ENCODE measurements at regions not wholly inside any gene's neighbourhood (a gene's known extent, or its start where the extent isn't known, plus 50 kb on each side); places are given as distances from the start of the nearest gene placed in this dataset.
A peak's percentile ranks its signal among the peaks of the same experiment; 100 is the strongest.

- TF ChIP-seq ZFX (IDR thresholded peaks at IDR 0.05; ENCODE audit: borderline replicate concordance) (no peak), CTCF (IDR thresholded peaks at IDR 0.05) (no peak)
Measured at GRCh38 chr15:46518381-46518780, 883.6 kb downstream of the SQOR start.

DNA sequence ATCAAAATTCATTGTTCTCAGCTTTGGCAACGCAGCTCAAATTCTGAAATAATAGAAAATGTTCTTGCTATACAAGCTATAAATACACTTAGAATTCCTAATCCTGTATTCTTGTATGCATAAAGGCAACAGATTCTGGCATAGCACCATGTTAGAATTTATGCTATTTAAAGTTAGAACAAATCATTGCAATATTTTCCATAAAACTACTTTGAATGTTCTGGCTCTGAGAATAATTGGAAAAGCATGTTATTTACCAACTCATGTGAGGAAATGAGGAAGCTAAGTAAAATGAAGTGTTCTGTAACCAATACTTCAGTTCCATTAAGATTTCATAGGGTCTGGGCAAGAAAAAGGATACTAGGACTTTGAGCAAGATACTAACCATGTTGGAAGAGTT lies 888.9 kb downstream of the SQOR start:
- no peak overlapping the region for H3K27ac ChIP-seq
- no peak for TF ChIP-seq CTCF (IDR thresholded peaks at IDR 0.05)
- TF ChIP-seq ZFX (IDR thresholded peaks at IDR 0.05; ENCODE audit: borderline replicate concordance) = no peak

More at GRCh38 chr15:46518381-46518780, 883.6 kb downstream of the SQOR start:
- no peak overlapping the region for H3K27ac ChIP-seq

GRCh38 chr15:46525984-46526725 lies 891.3 kb downstream of the SQOR start:
- H3K27ac ChIP-seq = peak overlapping the region; percentile 75
- TF ChIP-seq ZFX (IDR thresholded peaks at IDR 0.05; ENCODE audit: borderline replicate concordance) = no peak
- no peak for TF ChIP-seq CTCF (IDR thresholded peaks at IDR 0.05)

GRCh38 chr15:46526726-46527110 lies 891.9 kb downstream of the SQOR start:
- TF ChIP-seq ZFX (IDR thresholded peaks at IDR 0.05; ENCODE audit: borderline replicate concordance) (no peak), CTCF (IDR thresholded peaks at IDR 0.05) (no peak)
- H3K27ac ChIP-seq = peak overlapping the region; percentile 75

GRCh38 chr15:46543626-46544025 lies 908.8 kb downstream of the SQOR start:
- TF ChIP-seq CTCF (IDR thresholded peaks at IDR 0.05) (no peak), ZFX (IDR thresholded peaks at IDR 0.05; ENCODE audit: borderline replicate concordance) (no peak)
- no peak overlapping the region for H3K27ac ChIP-seq

- no peak overlapping the region for H3K27ac ChIP-seq
- no peak for TF ChIP-seq ZFX (IDR thresholded peaks at IDR 0.05; ENCODE audit: borderline replicate concordance)
- TF ChIP-seq CTCF (IDR thresholded peaks at IDR 0.05) = no peak
Measured at GRCh38 chr15:46548989-46549388, 914.2 kb downstream of the SQOR start.

GRCh38 chr15:46552316-46552715 lies 917.5 kb downstream of the SQOR start:
- TF ChIP-seq CTCF (IDR thresholded peaks at IDR 0.05) (no peak), ZFX (IDR thresholded peaks at IDR 0.05; ENCODE audit: borderline replicate concordance) (no peak)
- no peak overlapping the region for H3K27ac ChIP-seq
